ENCODE measurements at regions not wholly inside any gene's neighbourhood (a gene's known extent, or its start where the extent isn't known, plus 50 kb on each side); places are given as distances from the start of the nearest gene placed in this dataset.

DNA sequence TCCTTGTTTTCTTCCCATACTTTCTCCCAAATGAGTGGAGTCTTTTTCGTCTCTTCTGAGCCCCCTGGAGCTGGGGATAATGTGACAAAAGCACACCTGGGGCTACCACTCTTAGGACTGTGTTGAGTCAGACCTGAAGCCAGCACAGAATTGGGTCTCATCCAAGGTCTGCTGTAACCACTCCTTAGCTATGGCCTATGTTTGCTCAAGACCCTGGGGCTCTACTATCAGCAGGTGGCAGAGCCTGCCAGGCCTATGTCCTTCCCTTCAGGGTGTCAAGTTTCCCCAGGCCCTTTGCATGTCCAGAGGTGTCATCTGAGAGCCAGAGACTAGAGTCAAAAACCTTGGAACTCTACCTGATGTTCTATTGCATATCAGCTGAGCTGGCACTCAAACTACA is 335.7 kb downstream of the DDX10 start:
- TF ChIP-seq CTCF (conservative IDR thresholded peaks at IDR 0.05; ENCODE audit: low read depth, low read length) (no peak), EZH2 (IDR thresholded peaks at IDR 0.05; ENCODE audit: borderline replicate concordance, low read depth, low read length, poor library complexity, severe bottlenecking) (no peak)

Measured in A673 (cell line).